Frontal cortex (tissue), 3 donors: ENCODE measurements at regions not wholly inside any gene's neighbourhood (a gene's known extent, or its start where the extent isn't known, plus 50 kb on each side); places are given as distances from the start of the nearest gene placed in this dataset.
"Not testable (repeated sequence)": the region's sequence is repeated elsewhere in the genome, so short reads cannot be mapped to it uniquely, and the experiment has no call there.

Source experiments
- DNase-seq, 2 donors: peaks; one replicate each; pipeline ENCODE4 v3.0.0; 2012; ENCODE audit warnings: low spot score in 2 of 2
- FAIRE-seq: peaks from 2 replicates; lab custom pipeline; 2012; peaks lifted over from hg19 to GRCh38; lab: Jason Lieb, UNC
- donor health status: control.
- donor health status: control.
- donor health status: control.

DNA sequence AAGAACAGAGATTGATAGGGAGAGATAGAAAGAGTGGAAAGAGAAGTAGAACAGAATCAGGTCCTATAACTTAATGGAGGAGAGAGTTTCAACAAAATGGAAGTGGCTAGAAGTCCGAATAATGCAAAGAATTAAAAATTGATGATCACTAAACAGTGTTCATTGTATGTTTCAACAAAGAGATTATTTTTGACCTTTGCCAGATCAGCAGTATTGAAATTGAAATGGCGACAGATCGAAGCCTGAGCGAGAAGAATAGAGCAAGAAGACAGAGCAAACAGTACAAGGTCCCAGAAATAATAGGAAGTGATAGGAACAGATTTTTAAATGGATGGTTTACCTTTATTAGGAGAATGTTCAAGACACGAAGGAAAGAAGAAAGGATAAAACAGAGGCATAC is 1012.8 kb upstream of the FBXO33 start:
- no peak for FAIRE-seq
- no peak for DNase-seq

DNA sequence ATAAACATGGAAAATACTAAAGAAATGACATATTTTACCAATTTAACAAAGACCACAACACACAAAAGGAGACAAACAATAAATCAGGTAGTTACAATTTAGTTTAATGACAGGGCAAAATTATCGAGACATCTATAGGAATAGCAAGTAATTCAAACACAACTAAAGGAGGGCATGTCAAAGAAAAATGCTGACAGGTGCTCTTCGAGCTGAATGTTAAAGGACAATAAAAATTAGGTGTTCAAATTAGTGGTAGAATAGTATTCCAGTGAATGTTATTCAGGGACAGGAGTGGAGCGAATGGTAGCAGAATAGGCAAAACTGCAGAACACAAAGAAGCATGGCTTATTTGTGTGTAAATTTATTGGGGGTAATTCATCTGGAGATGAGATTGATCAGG is 1004.3 kb upstream of the FBXO33 start:
- DNase-seq (no peak), FAIRE-seq (no peak)

DNA sequence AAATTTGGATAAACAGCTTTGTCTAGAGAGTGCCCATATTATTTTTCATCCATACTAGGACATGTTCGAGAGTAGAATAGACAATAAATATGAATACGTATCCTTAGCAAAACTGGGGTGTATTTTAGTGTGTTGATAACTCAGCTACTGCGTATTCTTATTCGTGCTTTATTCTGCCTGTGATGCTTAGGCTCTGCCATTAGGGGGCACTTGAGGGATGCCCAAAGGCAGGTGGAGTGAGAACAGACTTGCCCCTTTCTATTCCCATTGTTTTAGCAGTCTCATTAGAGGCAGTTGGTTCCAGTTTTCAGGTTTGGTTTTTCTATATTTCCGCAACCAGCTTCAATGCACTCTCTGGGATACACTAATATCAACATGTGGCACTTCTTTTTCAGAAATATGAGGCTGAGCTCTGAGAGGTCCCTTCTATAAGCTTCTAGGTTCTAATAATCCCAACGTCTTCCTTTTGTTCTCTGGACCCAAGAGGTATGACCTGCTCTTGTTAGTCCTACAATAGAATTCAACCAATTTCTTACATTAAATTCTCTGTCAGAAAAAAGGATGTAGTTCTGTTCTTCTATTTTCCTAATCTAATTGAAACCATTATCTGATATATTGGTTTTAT is 985.7 kb upstream of the FBXO33 start:
- DNase-seq, result peak in 1 of 2 donors; percentile 2
- FAIRE-seq, result no peak

DNA sequence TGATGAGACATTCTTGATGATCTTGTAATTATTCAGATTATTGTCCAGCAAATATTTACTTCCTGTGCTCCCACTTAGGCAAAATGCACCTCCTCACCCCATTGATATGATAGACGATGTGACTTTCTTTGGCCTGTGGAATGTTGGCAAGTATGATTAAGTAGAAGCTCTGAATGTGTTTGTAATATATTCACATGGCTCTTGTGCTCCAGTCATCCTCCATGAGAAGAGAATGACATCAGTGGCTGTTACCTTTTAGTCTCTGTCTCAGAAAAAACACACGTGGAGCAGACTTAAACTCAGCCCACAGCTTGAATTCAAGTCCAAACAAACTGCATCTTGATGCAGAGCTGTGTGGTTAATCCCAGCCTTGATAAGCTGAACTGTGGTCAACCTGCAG is 984.3 kb upstream of the FBXO33 start:
- FAIRE-seq (no peak), DNase-seq (no peak)

DNA sequence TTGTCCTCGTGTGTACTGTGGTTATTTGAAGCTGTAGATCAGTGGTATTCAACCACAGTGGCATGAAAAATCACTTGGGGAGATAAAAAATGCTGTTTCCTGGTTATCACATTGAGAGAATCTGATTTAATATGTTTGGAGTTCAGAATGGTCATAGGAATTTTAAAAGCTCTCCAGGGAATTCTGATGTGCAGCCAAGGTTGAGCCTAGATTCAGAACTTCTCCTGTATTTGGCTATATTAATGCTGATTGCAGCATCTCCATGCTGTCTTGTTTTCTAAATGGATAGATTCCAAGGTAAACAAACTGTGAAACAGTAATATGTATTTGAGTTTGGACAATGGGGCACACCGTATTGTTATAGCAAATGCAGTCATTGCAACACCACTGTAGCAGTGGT is 982.2 kb upstream of the FBXO33 start:
- FAIRE-seq (no peak), DNase-seq (no peak)

DNA sequence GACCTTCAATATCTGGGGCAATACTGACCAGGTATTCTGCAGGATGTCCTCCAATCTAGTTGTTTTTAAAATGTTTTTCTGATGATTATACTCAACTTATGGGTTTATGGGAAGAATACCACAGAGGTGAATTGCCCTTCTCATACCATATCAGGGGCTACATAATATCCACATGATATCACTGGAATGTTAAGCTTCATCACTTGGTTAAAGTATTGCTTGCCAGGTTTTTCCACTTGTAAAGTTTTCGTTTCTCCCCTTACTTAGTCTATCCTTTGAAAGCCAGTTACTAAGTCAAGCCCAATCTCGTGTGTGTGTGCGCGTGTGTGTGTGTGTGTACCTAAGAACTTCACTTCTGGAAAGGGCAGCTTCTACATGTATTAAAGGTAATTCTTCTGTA is 980.9 kb upstream of the FBXO33 start:
- FAIRE-seq (no peak), DNase-seq (no peak)

DNA sequence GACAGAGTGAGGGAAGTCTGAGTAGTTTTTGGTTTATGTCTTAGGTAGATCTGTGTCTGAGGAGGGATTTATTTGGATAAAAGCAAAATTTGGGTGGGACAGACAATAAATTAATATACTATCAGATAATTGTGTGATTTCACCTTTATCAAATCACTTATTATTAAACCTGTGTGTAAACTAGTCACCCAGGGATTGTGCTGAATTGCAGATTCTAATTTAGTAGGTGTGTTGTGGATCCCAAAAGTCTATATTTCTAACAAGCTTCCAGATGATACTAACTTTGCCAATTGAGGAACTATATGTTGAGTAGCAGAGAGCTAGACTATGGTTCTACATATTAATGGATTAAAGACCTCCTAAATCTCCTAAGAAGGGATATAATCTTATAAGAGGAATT is 978.5 kb upstream of the FBXO33 start:
- no peak for FAIRE-seq

DNA sequence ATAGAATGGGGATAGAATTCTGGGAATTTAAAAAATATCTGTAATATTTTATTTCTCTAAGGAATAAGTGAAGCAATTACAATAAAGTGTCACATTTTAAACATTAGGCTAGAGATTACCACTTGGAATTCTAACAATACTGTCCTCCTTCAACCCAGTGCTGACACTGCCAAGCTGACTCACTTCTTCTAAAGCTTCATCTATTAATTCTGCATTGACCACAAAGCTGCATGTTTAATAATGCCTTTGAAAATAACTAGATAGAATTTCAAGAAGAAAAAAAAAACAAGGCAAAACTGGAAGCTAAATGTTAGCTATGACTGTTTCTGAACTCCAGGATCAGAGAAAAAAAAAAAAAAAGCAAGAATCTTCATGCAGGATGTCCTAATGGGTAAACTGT is 970.7 kb upstream of the FBXO33 start:
- FAIRE-seq, result no peak
- no peak for DNase-seq

More for the DNA sequence above, 978.5 kb upstream of the FBXO33 start:
- no peak for DNase-seq

DNA sequence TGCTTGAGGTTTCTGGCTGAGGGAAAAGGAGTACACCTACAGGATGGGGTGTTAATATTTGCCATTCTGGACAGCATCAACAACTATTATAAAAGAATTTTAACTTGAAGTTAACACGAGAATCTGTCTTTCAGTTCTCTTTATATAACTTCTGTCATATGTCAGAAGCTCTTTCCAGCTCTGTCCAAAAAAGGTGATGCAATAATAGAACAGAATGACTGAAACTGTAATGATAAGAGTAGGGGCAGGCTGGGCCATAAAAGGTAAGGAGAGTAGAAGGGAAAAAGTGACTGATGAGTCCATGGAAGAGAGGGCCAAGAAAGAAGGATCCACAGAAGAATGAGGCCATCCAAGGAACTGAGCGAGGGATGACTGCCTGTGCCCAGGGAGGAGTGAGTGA is 966.7 kb upstream of the FBXO33 start:
- FAIRE-seq, result no peak

DNA sequence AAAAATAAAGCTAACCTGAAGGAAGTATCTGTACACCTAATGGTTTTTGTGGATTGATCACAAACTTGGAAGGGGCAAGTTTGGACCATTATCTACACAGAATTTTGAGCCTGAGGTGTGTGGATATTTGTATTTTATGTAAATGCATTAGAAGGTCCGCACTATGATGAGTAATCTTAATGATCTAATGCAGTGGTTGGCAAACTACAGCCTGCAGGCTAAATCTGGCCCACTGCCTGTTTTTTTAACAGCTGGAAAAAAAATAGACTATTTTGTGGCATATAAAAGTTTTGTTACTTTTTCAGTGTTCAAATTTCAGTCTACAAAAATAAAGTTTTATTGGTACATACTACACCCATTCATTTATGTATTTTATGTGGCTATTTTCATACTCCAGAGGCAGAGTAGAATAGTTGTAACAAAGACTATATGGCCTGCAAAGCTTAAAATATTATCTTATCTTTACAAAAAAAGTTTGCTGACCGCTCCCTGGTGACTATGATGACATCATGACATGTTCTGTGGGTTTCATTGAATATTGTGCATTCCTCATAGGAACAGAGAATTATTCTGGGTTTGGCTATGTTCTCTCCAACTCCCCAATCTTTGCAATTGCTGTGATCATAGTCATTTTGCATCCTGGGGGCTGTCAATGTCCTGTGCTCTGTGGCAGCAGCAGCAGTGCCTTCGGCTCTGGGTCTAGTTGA is 962.6 kb upstream of the FBXO33 start:
- FAIRE-seq (no peak), DNase-seq (no peak)

More for the DNA sequence above, 966.7 kb upstream of the FBXO33 start:
- DNase-seq, result no peak

DNA sequence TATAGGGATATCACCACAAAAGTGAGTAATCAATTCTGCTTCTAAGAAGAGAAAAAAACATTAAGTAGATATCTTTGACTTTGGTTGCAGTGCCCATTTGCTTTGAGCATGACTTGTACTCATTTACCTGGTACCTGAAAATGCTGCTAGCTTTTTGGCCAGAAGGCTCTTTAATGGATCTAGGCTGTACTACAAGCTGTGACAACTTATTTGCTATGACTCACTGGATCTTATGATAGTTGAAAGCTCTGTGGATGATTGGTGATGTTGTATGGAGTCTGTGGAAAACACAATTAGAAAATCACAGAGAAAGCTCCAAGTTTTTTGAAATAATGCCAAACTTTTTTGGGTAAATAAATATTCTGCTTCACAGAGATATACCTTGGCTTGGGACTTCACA is 960.9 kb upstream of the FBXO33 start:
- FAIRE-seq, result no peak
- DNase-seq, result no peak

DNA sequence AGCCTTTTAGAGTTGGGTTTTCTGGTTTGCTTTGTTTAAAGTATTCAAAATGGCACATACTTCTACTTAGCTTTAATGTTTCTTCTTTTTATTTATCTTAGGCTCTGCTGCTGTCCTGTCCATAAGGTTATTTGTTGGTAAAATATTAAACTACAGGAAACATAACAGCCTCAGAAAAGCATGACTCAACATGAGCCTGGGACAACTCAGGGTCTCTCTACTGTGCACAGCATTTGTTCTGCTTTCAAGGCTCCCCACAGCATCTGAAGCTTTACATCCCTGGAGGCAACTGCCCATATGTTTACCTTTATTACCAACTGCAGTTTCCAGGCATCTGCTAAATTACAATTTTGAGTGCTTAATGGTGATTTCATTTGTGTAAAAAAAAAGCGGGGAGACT is 954.2 kb upstream of the FBXO33 start:
- FAIRE-seq (no peak), DNase-seq (no peak)

DNA sequence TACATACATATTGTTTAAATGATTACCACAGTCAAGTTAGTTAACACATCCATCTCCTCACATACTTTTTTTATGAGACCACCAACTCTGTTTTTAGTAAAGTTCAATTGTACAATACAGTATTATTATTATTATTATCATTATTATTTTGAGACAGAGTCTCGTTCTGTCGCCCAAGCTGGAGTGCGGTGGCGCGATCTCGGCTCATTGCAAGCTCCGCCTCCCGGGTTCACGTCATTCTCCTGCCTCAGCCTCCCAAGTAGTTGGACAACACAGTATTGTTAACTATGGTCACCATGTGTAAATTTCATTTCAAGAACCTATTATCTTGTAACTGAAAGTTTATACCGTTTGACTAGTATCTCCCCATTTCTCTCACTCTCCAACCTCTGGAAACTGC is 942.0 kb upstream of the FBXO33 start:
- no peak for FAIRE-seq

DNA sequence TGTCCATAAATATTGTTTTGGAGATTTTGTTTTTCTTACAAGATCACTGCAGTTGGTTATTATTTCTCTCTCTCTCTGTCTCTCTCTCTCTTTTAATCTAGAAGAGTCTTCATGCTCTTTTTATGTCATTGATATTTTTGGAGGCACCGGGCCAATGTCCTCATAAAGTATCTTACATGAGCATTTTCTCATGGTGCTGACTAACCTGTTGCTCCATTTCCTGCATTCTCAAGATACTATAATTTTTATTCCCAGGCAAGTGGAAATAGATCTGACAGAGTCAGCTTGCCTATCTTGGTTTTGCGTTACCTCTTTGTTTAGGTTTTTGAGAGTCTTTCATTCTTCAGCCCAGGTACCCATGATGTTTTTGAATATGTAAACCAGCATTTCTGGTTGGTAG is 938.8 kb upstream of the FBXO33 start:
- no peak for FAIRE-seq
- no peak for DNase-seq

More for the DNA sequence above, 942.0 kb upstream of the FBXO33 start:
- no peak for DNase-seq

DNA sequence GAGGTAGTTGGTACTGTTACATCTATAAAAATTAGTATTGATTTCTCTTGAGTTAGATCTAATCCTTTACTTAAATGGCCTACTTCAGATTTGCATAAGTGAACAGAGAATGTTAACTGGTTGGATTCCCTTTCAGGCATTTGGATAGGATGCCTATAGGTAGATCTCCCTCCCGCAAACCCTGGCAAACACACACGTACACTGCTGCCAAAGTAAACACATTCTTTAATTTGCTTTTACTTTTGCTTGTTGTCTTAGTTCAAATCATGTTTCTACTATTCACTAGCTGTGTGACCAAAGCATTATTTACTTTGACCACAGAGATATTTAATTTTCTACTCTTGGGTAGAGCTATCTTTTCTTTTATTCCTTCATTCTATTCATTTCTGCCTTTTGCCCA is 936.1 kb upstream of the FBXO33 start:
- FAIRE-seq, result no peak
- DNase-seq, result no peak

DNA sequence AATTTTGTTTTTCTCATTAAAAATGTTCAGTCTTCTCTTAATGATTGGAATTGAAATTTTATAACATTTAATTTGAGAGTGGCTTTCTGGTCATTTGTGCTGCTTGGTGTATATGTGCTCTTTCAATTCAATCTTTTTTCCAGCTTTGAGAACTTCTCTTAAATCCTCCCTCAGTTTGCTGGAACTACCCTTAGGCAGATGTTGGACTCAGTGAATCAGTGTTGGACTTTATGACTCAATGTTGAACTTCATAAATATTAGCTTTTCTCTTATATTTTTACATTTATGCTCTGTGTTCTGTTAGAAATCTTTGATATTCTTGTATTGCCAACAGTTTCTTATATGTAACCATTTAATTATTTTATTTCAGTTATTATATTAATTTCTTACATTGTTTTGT is 935.5 kb upstream of the FBXO33 start:
- DNase-seq, result no peak
- peak; percentile 37 for FAIRE-seq

DNA sequence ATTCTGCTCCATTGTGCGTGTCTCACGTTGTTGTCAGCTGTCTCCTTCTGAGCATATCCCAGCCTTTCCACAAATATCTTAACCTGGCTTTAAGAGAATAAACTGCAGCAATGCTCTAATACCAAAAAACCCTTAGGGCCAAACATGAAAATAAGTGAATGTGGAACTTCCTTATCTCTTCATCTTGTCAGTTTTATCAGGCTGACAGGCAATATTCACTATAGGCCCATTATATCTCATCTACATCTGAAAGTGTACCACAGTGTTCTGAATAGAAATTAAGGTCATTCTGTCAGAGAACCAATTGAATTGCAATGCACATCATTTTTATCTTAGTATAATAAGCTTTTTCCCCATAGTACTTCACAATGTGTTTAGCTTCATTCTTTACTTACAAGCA is 933.1 kb upstream of the FBXO33 start:
- DNase-seq (no peak), FAIRE-seq (no peak)

DNA sequence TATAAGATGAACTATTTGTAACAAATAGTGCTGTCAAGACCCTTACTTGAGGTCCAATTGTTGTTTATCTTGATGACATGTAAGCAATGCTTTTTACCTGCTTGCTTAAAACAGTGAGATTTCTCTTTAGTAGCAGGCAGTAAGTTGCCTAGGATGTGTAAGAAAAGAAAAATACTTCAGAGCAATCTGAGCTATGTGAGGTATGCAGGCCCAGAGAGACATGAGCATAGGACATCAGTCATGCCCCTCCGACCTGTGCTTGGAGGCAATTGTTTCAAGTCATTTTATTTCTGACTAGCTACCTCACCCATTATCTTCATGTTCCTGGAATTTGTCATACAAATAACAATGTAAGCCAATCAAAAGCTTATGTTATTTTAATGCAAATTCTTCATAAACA is 930.6 kb upstream of the FBXO33 start:
- DNase-seq (no peak), FAIRE-seq (no peak)

DNA sequence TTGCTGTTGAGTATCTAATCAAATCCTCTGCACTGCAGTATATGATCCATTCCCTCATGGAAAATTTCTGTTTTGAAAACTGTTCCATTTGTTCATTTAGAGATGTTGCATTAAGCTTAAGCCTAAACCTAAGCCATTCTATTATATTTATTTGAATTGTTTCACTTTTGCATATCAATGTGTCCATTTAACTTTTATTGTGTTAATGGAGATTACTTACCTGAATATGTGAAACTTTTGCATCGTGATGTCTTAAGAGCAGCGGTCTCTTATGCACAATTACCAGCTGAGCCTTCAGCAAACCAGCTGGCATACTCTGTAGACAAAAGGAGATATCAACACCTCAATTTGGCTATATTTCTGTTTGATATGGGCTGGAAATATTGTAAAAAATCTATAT is 922.5 kb upstream of the FBXO33 start:
- FAIRE-seq, result no peak
- no peak for DNase-seq

DNA sequence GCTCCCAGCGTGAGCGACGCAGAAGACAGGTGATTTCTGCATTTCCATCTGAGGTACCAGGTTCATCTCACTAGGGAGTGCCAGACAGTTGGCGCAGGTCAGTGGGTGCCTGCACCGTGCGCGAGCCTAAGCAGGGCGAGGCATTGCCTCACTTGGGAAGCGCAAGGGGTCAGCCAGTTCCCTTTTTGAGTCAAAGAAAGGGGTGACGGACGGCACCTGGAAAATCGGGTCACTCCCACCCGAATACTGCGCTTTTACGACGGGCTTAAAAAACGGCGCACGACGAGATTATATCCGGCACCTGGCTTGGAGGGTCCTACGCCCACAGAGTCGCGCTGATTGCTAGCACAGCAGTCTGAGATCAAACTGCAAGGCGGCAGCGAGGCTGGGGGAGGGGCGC is 915.9 kb upstream of the FBXO33 start:
- DNase-seq, FAIRE-seq: not testable (repeated sequence)

DNA sequence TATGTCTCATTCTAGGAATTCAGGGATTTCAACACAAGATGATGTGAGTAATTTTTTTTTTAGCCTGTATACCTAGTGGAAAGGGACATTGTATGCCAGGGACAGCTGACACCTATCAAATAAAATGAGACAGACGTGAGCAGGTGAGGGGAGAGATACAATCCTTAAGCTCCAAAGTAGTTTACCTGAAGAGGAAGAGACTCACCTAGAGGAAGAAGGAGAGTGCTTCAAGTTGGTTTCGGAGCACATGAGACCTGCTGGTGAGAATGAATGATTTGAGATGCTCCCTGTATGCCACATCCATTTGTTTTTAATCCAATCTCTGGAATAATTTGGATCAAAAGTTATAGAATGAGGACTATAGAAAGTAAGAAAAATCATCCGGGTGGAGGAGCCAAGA is 915.4 kb upstream of the FBXO33 start:
- DNase-seq, result no peak
- FAIRE-seq, result no peak

DNA sequence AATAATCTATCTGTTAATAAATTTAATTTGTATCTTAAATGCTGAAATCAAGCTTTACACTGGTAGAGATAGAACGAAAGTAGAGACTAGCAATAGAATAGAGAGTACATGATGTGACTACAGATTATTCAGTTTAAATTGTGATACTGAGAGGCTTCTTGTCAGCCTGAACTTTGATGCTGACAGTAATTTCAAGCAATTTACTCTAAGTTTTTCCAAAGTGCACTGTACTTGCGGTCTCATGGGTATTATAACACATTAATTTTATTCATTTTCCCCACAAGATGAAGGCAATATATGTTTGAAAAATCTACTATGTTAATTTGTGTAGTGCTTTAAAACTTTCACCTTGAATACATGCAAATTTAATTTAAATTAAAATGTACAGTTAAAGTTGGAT is 914.0 kb upstream of the FBXO33 start:
- DNase-seq (no peak), FAIRE-seq (no peak)
